HG02870 (cell line): ENCODE measurements at regions not wholly inside any gene's neighbourhood (a gene's known extent, or its start where the extent isn't known, plus 50 kb on each side); places are given as distances from the start of the nearest gene placed in this dataset.

ENCODE experiments used
- ATAC-seq: cut with Tn5 transposase; IDR thresholded peaks from one replicate; pipeline ENCODE4 v1.9.1; 2021; ENCODE audit warnings: mild to moderate bottlenecking, moderate library complexity; ENCODE audit not compliant: unreplicated experiment

GRCh38 chr7:12517451-12517850, 53.1 kb upstream of the SCIN start:
- ATAC-seq, result no peak

- peak; percentile 97 for ATAC-seq
Observed at GRCh38 chr7:12518920-12519681, 51.4 kb upstream of the SCIN start.

DNA sequence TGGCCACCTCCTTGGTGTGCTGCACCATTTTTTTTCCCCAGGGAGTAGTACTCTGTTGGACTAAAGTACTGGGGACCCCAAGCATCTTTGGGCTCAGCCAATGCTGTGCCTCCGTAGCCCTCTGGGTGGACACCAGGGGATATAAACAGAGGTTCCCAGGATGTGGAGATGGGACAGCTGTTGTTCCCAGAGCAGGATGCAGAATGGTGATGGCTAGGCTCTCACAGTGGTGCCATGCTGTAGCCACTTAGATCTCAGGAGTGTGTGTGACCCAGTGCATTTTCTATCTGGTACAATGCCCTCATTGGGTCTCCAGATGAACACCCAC, 50.9 kb upstream of the SCIN start:
- no peak for ATAC-seq
